Stimulated activated CD4-positive, alpha-beta T cell treated with anti-CD3 and anti-CD28 coated beads, Interleukin-12 subunit alpha, Interleukin-12 subunit beta, amount 100 ng/mL, for 4 hours (primary cell): ENCODE measurements at regions not wholly inside any gene's neighbourhood (a gene's known extent, or its start where the extent isn't known, plus 50 kb on each side); places are given as distances from the start of the nearest gene placed in this dataset.
"Not testable (repeated sequence)": the region's sequence is repeated elsewhere in the genome, so short reads cannot be mapped to it uniquely, and the experiment has no call there.

Source experiments
- DNase-seq: peaks from one replicate; pipeline ENCODE4 v3.0.0-alpha.2; 2020

DNA sequence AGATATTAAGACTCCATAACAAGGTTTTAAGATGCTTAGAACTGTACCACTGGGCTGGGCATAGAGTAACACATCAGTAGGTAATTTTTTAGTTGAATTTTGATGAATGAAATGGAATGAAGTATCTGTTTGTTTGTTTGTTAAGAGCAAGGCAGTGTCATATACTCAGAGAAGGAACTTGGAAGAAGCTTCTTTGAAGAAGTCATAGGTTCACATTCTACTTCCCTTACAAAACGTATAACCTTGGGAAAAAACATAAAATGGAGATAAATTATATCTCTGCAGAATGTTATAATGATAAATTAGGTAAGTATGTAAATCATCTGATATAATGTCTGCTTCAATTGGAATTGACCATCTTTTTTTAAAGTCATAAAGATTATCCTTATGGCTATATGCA is 122.1 kb upstream of the SLC39A10 start:
- no peak for DNase-seq

DNA sequence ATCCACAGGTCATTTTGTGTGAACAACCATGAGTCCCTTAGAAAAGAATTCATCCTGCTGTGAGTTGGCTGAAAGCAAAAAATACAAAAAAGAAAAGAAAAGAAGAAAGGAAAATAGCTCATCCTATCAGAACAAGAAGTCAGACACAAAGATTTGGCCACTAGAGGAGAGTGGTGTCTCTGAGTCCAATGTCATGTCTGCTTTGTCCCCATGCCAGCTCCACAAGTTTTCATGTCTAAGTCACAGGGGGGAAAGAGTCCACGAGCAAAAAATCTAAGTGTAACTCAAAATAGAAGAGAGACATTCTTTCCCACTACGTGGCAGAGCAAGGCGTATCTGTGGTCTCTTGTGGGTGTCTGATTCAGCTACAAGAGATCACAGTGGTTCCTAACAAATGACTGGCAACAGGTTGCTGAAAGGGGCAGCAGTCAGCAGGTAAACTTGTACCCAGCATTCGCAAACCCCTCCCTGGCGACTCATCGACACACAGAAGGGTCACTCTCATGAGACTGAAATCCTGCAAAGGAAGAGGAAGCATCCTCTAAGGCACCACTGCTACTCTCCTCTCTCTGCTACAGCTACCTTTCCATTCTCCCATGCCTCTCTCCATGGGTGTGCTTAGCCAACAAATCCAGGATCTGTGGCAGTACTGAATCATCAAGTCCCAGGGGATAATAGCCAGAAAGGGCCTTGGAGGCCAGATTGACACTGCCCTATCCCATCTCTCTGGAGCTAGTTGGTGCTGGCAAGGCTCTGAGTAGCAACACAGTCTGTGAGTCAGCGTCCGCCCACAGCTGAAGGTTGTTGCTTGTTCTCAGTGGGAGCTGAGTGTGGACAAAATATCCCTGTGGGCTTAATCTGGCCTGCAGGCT is 123.0 kb upstream of the SLC39A10 start:
- DNase-seq = peak; percentile 68

DNA sequence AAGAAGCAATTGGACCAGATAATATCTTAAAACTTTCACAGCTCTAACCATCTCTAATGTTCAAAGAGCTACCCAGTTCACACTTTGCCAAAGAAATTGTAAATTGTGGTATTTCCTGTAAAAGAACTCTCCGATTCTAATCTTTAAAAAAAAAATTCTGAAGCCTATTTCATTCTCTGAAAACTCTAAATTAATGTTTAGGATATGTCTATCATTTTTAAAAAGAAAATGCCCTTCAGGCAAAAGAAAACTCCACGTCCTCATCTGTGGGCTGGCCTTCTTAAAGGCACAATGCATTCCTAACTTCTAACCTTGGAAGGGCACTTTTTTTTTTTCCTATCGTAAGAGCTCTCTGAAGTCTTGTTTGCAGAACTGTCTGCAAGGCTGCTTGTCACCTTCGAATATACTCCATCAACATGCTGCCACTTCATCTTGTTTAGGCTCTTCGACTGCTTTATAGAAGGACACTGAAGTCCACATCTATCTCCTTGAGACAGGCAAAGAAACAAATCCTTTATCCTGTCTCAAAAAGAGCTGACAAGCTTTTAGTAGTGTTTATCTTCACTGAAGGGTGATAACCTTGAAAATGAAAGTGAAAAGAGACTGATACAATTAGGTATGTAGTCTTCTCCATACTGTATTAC is 124.3 kb upstream of the SLC39A10 start:
- no peak for DNase-seq

DNA sequence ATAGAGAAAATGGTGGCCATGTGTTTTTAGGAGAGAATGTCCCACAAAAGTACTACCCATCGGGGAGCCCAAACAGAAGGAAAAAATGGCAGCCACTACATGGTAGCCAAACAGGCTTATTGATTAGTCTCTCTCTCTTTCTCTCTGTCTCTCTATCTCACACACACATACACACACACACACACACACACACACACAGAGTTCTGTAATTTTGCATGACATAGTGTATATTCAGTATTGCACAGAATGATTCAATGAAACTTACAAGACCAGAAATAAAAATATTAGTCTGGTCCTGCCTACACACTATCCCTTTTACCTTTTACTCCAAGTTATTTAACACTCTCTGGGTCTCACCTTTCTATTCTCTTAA is 124.8 kb upstream of the SLC39A10 start:
- DNase-seq = no peak

DNA sequence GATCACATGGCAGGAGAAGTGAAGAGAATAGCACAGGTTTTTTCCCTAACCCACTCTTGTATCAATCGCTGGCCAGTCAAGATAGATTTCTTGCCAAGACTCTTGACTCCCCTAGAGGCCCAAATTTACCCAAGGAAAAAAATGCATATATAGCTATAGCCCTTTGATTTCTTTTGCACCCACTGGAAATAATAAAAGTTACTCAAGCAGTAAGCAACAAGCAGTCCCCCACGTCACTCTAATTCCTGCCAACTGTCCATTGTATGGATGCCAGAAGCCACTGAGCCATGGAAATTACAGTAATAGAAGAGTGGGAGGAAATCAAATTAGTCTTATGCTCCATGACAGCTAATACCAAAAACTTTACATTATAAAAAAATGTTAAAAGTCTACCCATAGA is 125.3 kb upstream of the SLC39A10 start:
- no peak for DNase-seq

GRCh38 chr2:195523242-195523641 is 133.8 kb upstream of the SLC39A10 start:
- not testable (repeated sequence) for DNase-seq

GRCh38 chr2:195521589-195521988 is 135.4 kb upstream of the SLC39A10 start:
- DNase-seq = no peak

DNA sequence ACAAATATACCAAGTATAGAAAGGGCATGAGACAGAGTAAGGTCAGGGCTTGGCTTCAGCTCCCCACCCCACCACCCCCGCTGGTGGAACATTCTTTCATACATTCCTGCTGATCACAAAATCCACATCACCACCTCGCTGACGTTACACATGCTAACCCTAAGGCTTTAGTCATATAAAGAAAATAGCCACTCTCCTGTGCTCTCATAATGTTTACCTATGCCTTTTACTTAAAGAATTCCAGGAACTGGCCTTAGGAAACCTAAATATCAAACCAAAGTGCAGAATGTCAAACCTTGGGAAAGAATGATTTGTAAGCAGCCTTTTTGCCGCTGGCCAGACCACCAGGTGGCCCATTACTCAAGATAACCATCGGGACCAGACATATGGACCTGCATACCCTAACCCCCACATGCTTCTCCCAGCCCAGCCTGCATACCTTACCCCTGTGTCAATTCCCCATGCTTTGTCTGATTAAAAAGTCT is 136.3 kb upstream of the SLC39A10 start:
- DNase-seq = no peak

DNA sequence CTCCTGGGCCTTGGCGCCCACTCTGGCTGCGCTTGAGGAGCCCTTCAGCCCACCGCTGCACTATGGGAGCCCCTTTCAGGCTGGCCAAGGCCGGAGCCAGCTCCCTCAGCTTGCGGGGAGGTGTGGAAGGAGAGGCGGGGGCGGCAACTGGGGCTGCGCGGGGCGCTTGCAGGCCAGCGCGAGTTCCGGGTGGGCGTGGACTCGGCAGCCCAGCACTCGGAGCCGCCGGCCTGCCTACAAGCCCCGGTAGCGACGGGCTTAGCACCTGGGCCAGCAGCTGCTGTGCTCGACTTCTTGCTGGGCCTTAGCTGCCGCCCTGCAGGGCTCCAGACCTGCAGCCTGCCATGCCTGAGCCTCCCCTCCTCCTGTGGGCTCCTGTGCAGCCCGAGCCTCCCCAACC is 141.5 kb upstream of the SLC39A10 start:
- DNase-seq = no peak

DNA sequence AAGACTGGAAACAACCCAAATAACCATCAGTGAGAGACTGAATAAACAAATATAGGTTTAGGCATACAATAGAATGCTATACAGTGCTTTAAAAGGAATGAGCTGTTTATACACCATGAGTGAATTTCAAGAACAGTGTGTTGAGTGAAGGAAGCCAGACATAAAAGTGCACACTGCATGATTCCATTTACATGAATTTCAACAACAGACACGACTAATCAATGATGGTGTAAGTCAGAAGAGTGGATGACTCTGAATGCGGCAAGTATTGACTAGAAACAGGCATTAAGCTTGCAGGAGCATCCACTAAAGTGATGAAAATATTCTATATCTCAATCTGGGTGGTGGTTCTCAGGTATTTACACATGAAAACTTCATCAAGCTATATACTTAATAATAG is 142.7 kb upstream of the SLC39A10 start:
- DNase-seq = no peak

GRCh38 chr2:195513119-195513518 is 143.9 kb upstream of the SLC39A10 start:
- no peak for DNase-seq

DNA sequence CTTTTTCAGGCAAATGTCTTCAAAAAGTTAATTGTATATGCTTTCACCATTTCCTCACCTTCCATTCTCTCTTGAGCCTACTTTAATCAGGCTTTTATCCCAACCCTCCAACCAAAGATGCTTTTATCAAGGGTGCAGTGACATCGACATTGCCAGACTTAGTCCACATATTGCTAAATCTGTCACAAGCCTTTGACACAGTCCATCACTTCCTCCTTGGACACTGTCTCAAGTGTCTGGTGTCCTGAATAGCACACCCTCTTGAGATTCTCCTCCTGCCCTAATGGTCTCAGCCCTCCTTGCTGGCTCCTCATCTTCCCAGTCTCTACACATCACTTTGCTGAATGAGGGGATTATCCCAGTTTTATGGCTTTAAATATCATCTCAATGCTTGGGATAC is 147.5 kb upstream of the SLC39A10 start:
- no peak for DNase-seq

- DNase-seq = no peak
These were observed 148.9 kb upstream of the SLC39A10 start for GRCh38 chr2:195508139-195508455.

- no peak for DNase-seq
These were observed 149.4 kb upstream of the SLC39A10 start for GRCh38 chr2:195507447-195508138.

GRCh38 chr2:195505701-195506100 is 151.3 kb upstream of the SLC39A10 start:
- DNase-seq = no peak

DNA sequence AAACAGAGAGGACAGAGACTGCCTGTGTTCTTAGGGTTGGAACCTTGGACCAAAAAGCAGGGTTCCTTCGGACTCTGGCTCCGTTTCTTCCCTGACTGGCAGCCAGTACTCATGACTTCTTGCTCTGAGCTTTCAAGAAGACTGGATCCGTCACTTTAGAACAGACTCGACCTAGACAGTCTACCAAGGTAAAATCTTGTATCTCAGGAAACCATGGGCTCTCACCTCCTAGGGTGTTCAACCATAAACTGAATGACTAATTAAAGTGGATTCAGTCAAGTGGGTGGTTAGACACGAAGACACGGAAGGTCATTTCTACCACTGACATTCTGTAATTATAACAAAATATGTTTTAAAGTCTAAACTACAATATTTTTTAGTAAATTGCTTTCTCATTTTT is 153.8 kb upstream of the SLC39A10 start:
- DNase-seq = no peak

DNA sequence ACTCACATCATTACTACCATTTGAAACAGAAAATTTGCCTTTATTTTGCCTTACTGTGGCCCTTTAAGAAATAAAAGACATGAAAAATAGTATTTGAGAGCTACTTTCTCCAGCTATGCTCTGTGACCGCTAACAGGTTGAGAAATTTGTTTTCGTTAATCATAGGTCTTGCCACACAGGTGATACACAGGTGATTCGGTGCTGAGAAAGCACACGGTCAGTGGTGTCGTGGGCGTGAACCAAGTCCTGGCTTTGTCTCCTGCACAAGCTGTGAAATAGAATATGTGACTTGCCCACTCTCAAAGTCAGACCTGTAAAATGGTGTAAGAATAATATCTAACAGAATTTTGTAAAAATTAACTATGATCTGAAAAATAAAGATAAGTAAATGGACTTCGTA is 155.3 kb upstream of the SLC39A10 start:
- DNase-seq = no peak

DNA sequence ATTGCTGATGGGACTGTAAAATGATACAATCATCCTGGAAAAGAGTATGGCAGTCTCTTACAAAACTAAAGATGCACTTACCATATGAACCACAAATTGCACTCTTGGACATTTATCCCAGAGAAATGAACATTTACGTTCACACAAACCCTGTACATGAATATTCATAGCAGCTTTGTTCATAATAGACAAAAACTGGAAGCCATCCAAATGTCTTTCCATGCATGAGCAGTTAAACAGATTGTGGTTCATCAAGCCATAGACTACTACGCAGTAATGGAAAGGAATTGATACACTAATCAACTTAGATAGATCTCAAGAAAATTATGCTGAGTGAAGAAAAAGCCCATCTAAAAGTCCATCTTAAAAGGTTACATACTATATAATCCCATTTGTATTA is 156.1 kb upstream of the SLC39A10 start:
- DNase-seq = no peak

GRCh38 chr2:195498839-195499490 is 158.1 kb upstream of the SLC39A10 start:
- DNase-seq = no peak

GRCh38 chr2:195498176-195498575 is 158.8 kb upstream of the SLC39A10 start:
- DNase-seq = peak; percentile 45

DNA sequence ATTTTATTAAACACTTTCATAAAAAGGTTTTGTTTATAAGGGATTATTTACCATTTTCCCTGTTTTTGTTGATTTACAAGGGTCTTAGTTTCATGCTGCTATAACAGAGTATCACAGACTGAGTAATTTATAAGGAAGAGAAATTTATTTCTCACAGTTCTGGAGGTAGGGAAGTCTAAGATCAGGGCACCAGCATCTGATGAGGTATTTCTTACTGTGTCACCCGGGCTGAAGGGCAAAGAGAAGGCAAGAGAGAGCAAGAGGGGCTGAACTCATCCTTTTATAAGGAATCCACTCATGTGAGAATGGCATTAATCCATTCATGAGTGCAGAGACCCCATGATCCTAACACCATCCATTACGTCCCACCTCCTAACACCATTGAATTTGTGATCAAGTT is 160.0 kb upstream of the SLC39A10 start:
- no peak for DNase-seq

GRCh38 chr2:195495966-195496365 is 161.1 kb upstream of the SLC39A10 start:
- DNase-seq = no peak

GRCh38 chr2:195495351-195495750 is 161.7 kb upstream of the SLC39A10 start:
- no peak for DNase-seq
